Adrenal gland (tissue), 9 donors: ENCODE measurements at regions not wholly inside any gene's neighbourhood (a gene's known extent, or its start where the extent isn't known, plus 50 kb on each side); places are given as distances from the start of the nearest gene placed in this dataset.

Source experiments
- DNase-seq, 7 donors: peaks; one replicate each; pipeline ENCODE4 v3.0.0-alpha.2; 2019 to 2020
- H3K27ac ChIP-seq, 5 donors: fragments of 200-600 bp; sonication (generic) in 4 of 5; 1 replicate in 3 of 5; 2 replicates in 2 of 5; pipeline versions ENCODE4 v1.5.1 to v1.8.0; 2016 to 2020; ENCODE audit warnings: mild to moderate bottlenecking in 1 of 5
- H3K27me3 ChIP-seq: fragments of 200-600 bp; 2 replicates; pipeline ENCODE4 v1.8.0; 2021
- H3K36me3 ChIP-seq, 2 donors: fragments of 200-600 bp; replicated peaks in 1 of 2; 1 replicate in 1 of 2; 2 replicates in 1 of 2; pipeline versions ENCODE4 v1.5.1 to v1.8.0; 2018 to 2022
- H3K4me1 ChIP-seq, 2 donors: fragments of 200-600 bp; replicated peaks in 1 of 2; 1 replicate in 1 of 2; 2 replicates in 1 of 2; pipeline versions ENCODE4 v1.5.1 to v1.8.0; 2018 to 2021
- H3K4me3 ChIP-seq, 4 donors: fragments of 200-600 bp; sonication (generic) in 3 of 4; one replicate each; pipeline ENCODE4 v1.5.1; 2016 to 2018
- H3K9me3 ChIP-seq, 3 donors: fragments of 200-600 bp; sonication (generic) in 1 of 3; replicated peaks in 1 of 3; 1 replicate in 2 of 3; 2 replicates in 1 of 3; pipeline versions ENCODE4 v1.5.1 to v1.8.0; 2016 to 2021
- POLR2A ChIP-seq, 2 donors: fragments of 450-650 bp; IDR thresholded peaks; one replicate each; pipeline ENCODE4 v1.6.1; 2017; ENCODE audit warnings: antibody characterized with exemption in 2 of 2, mild to moderate bottlenecking in 2 of 2, moderate library complexity in 1 of 2
- WGBS, 4 donors: extraction: QIAGEN DNeasy Blood & Tissue Kit in 2 of 4; methylation state at CpG; one replicate each; pipeline versions ENCODE4 v1.1.5 to v1.1.7; 2013 to 2017; 5-methylcytosine and 5-hydroxymethylcytosine counted together
- intact Hi-C, 2 donors: fragments of 100-400 bp; cut with DNase I; formaldehyde crosslinking; loops; one replicate each; pipeline versions ENCODE4 v1.14.1 to v1.15.0; 2022 to 2023
- TF ChIP-seq, protein P1 (sequence below), 6 experiments: fragments of 450-650 bp in 4 of 6; fragments of 200-600 bp in 2 of 6; sonication (generic) in 1 of 6; IDR thresholded peaks; 1 replicate in 5 of 6; 2 replicates in 1 of 6; pipeline versions ENCODE4 v1.5.1 to v1.8.0; 2016 to 2021; ENCODE audit warnings: antibody characterized with exemption in 6 of 6, mild to moderate bottlenecking in 2 of 6, moderate library complexity in 1 of 6
- donor health status: healthy with polysubstance abuse.
- donor health status: Bipolar disorder and iron deficiency.
- donor health status: DM: yes; HTN: yes; CAD: no.
- donor health status: DM: no; HTN: no; CAD: no.
- donor health status: DM: no; HTN: no; CAD: no.

DNA sequence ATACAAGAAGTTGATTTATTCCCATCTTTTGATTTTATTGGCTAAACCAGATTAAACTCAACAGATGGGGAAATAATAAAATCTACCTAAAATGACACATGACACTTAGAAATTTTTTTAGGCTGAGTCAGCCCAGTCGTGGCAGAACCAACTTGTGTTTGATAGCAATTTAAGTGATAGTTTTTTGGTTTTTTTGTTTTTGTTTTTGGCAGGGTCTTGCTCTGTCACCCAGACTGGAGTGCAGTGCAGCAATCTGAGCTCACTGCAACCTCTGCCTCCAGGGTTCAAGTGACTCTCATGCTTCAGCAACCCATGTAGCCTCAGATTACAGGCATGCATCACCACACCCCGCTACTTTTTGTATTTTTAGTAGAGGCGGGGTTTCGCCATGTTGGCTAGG lies 370.3 kb upstream of the NOCT start:
- H3K4me3 ChIP-seq: no peak overlapping the region
- intact Hi-C loops: no loop called here
- H3K36me3 ChIP-seq: no peaks in the 10 kb centered on the region
- H3K4me1 ChIP-seq: no peaks in the 10 kb centered on the region
- H3K9me3 ChIP-seq: no peaks in the 10 kb centered on the region
- TF ChIP-seq POLR2A (IDR thresholded peaks at IDR 0.05): no peak
- TF ChIP-seq, protein P1, sequence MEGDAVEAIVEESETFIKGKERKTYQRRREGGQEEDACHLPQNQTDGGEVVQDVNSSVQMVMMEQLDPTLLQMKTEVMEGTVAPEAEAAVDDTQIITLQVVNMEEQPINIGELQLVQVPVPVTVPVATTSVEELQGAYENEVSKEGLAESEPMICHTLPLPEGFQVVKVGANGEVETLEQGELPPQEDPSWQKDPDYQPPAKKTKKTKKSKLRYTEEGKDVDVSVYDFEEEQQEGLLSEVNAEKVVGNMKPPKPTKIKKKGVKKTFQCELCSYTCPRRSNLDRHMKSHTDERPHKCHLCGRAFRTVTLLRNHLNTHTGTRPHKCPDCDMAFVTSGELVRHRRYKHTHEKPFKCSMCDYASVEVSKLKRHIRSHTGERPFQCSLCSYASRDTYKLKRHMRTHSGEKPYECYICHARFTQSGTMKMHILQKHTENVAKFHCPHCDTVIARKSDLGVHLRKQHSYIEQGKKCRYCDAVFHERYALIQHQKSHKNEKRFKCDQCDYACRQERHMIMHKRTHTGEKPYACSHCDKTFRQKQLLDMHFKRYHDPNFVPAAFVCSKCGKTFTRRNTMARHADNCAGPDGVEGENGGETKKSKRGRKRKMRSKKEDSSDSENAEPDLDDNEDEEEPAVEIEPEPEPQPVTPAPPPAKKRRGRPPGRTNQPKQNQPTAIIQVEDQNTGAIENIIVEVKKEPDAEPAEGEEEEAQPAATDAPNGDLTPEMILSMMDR (IDR thresholded peaks at IDR 0.05): no peak
- 61 to 82% (median 78%) methylated on average over 4 of the region's 4 CpGs for WGBS, 4 donors
- H3K27me3 ChIP-seq: no peaks in the 10 kb centered on the region
- H3K27ac ChIP-seq: no peak overlapping the region
- DNase-seq: no peak

DNA sequence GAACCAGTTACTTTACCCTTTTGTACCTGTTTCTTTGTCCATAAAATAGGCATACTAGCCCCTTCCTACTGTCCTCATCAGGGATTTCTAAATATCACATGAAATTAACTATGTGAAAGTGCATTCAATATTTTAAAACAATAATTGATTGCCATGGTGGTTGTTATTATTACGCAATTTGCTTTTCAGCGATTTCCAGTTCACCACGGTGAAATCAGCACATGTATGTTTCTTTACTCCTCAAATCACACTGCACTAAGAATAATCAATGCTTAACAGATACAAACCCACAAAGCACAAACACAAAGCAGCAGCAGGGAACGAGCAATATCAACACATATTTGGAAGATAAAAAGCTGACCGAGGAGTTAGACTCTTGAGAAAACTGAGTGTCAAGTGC lies 371.3 kb upstream of the NOCT start:
- TF ChIP-seq, protein P1 (IDR thresholded peaks at IDR 0.05): no peak
- no peak for TF ChIP-seq POLR2A (IDR thresholded peaks at IDR 0.05)

GRCh38 chr4:138643827-138644226 lies 371.8 kb upstream of the NOCT start:
- no peak for DNase-seq
- Histone ChIP-seq H3K9me3 (no peaks in the 10 kb centered on the region), H3K4me3 (no peak overlapping the region), H3K36me3 (no peaks in the 10 kb centered on the region), H3K4me1 (no peaks in the 10 kb centered on the region), H3K27ac (no peak overlapping the region), H3K27me3 (no peaks in the 10 kb centered on the region)
- TF ChIP-seq, protein P1 (IDR thresholded peaks at IDR 0.05): no peak
- TF ChIP-seq POLR2A (IDR thresholded peaks at IDR 0.05): no peak
- WGBS, 4 donors: 48 to 72% (median 64%) methylated on average over 1 of the region's 1 CpG
- intact Hi-C loops: no loop called here

More for the DNA sequence above, 371.3 kb upstream of the NOCT start:
- Histone ChIP-seq H3K27me3 (no peaks in the 10 kb centered on the region), H3K4me1 (no peaks in the 10 kb centered on the region), H3K36me3 (no peaks in the 10 kb centered on the region), H3K27ac (no peak overlapping the region), H3K4me3 (no peak overlapping the region), H3K9me3 (no peaks in the 10 kb centered on the region)
- WGBS, 4 donors: 80 to 86% (median 83%) methylated on average over 5 of the region's 5 CpGs
- no peak for DNase-seq
- intact Hi-C loops: no loop called here

GRCh38 chr4:138639018-138639741 lies 376.4 kb upstream of the NOCT start:
- DNase-seq: no peak
- Histone ChIP-seq H3K4me3 (no peak overlapping the region), H3K27me3 (no peaks in the 10 kb centered on the region), H3K27ac (no peak overlapping the region), H3K36me3 (no peaks in the 10 kb centered on the region), H3K9me3 (no peaks in the 10 kb centered on the region), H3K4me1 (no peaks in the 10 kb centered on the region)
- TF ChIP-seq, protein P1 (IDR thresholded peaks at IDR 0.05): no peak
- no peak for TF ChIP-seq POLR2A (IDR thresholded peaks at IDR 0.05)
- intact Hi-C loops: no loop called here
